K562 (cell line): ENCODE measurements at regions not wholly inside any gene's neighbourhood (a gene's known extent, or its start where the extent isn't known, plus 50 kb on each side); places are given as distances from the start of the nearest gene placed in this dataset.

Experiments
- PHB2 ChIP-seq: fragments of 450-650 bp; IDR thresholded peaks from 2 replicates; pipeline ENCODE4 v1.6.1; 2017; ENCODE audit warnings: low read depth
- TAF15 ChIP-seq: fragments of 200-400 bp; formaldehyde crosslinking; IDR thresholded peaks from 2 replicates; pipeline ENCODE4 v1.6.1; 2017; ENCODE audit warnings: mild to moderate bottlenecking, low read depth, low read length, moderate library complexity
- TF ChIP-seq, protein P1 (sequence below): fragments of 450-650 bp; IDR thresholded peaks from 2 replicates; pipeline ENCODE4 v1.6.1; 2016; ENCODE audit warnings: borderline replicate concordance
- TF ChIP-seq, protein P2 (sequence below), 2 experiments: fragments of 150-350 bp in 1 of 2; IDR thresholded peaks; 2 replicates each; pipeline ENCODE4 v1.6.1; 2012 to 2016; ENCODE audit warnings: low read depth in 2 of 2, low read length in 2 of 2, mild to moderate bottlenecking in 1 of 2, moderate library complexity in 1 of 2

DNA sequence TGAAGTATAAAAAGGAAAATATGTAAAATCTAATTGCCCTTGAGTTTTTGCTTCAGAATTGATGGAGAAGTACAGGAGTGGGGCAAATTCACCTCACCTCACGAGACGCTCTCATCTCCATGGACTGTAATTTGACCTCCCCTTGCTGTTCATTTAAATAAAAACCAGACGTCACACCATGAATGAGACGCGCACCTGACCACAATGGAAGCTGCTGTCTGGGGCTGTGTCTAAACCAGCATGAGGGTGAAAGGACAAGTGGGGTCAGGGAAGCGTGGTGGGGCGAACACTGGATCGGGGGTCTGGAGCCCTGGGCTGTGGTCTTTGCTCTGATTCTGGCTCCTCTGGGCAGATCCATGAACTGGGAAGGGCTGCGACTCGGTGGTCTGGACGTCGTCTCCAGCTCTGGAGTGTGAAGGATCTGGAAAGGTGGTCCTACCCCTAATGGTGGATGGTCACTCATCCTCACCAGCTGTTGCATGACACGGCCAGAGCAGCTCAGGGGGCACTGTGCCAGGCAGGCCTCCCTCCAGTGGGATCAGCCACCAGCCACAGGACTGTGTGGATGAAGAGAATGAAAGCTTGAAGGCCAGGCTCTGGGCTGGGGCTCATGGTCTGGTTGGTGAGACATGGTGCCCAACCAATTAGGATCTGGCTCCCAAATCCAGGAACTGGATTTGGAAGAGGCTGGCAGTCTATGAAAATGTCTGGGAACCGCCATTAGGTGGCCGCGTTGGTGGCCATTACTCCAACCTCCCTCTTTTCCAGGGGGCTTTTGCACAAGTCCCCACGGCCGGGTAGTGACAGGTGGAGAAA lies 728.6 kb downstream of the PTPRU start (continued):
- TF ChIP-seq, protein P1, sequence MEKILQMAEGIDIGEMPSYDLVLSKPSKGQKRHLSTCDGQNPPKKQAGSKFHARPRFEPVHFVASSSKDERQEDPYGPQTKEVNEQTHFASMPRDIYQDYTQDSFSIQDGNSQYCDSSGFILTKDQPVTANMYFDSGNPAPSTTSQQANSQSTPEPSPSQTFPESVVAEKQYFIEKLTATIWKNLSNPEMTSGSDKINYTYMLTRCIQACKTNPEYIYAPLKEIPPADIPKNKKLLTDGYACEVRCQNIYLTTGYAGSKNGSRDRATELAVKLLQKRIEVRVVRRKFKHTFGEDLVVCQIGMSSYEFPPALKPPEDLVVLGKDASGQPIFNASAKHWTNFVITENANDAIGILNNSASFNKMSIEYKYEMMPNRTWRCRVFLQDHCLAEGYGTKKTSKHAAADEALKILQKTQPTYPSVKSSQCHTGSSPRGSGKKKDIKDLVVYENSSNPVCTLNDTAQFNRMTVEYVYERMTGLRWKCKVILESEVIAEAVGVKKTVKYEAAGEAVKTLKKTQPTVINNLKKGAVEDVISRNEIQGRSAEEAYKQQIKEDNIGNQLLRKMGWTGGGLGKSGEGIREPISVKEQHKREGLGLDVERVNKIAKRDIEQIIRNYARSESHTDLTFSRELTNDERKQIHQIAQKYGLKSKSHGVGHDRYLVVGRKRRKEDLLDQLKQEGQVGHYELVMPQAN = no peak
- TF ChIP-seq PHB2 (no peak), TAF15 (no peak)
- TF ChIP-seq, protein P2, sequence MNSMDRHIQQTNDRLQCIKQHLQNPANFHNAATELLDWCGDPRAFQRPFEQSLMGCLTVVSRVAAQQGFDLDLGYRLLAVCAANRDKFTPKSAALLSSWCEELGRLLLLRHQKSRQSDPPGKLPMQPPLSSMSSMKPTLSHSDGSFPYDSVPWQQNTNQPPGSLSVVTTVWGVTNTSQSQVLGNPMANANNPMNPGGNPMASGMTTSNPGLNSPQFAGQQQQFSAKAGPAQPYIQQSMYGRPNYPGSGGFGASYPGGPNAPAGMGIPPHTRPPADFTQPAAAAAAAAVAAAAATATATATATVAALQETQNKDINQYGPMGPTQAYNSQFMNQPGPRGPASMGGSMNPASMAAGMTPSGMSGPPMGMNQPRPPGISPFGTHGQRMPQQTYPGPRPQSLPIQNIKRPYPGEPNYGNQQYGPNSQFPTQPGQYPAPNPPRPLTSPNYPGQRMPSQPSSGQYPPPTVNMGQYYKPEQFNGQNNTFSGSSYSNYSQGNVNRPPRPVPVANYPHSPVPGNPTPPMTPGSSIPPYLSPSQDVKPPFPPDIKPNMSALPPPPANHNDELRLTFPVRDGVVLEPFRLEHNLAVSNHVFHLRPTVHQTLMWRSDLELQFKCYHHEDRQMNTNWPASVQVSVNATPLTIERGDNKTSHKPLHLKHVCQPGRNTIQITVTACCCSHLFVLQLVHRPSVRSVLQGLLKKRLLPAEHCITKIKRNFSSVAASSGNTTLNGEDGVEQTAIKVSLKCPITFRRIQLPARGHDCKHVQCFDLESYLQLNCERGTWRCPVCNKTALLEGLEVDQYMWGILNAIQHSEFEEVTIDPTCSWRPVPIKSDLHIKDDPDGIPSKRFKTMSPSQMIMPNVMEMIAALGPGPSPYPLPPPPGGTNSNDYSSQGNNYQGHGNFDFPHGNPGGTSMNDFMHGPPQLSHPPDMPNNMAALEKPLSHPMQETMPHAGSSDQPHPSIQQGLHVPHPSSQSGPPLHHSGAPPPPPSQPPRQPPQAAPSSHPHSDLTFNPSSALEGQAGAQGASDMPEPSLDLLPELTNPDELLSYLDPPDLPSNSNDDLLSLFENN (IDR thresholded peaks at IDR 0.05; ENCODE audit: low read depth in 2 of 2, low read length in 2 of 2) = no peak
